NCI-H2107 treated with DMSO at 0.1 percent for 48 hours (cell line): ENCODE measurements at regions not wholly inside any gene's neighbourhood (a gene's known extent, or its start where the extent isn't known, plus 50 kb on each side); places are given as distances from the start of the nearest gene placed in this dataset.

ENCODE experiments used
- DNase-seq: peaks from one replicate; lab custom pipeline; 2025; ENCODE audit not compliant: unreplicated experiment; lab: John Stamatoyannopoulos, UW

DNA sequence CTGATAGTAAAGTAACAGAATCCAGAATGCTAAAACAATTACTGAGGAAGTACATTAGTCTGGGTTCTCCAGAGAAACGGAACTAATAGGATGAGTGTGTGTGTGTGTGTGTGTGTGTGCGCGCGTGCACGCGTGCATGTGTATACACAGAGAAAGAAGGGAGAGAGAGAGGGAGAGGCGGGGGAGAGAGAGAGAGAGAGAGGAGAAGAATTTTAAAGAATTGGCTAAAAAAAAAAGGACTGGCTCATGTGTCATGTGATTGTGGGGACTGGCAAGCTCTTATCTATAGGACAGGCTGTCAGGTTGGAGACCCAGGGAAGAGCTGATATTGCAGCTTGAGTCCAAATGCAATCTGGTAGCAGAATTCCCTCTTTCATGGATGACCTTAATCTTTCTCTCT, 976.2 kb upstream of the CDH2 start:
- no peak for DNase-seq

DNA sequence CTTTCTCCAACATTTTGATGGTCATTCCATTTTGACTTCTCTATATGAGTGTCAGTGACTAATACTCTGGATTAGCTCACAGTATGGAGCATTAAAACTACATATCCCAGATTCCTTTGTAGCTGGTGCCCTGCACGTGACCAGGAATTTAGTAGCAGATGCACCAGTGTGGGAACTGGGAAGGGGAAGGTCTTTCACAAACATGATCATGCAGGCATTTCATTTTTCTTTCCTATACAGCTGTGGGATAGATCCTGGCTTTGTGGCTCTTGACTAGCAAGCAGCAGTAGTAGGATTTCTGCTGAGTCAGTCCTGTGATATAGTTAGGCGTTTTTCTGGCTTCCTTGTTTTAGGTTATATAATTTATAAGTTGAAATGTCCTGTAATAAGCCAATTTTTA, 971.0 kb upstream of the CDH2 start:
- no peak for DNase-seq

DNA sequence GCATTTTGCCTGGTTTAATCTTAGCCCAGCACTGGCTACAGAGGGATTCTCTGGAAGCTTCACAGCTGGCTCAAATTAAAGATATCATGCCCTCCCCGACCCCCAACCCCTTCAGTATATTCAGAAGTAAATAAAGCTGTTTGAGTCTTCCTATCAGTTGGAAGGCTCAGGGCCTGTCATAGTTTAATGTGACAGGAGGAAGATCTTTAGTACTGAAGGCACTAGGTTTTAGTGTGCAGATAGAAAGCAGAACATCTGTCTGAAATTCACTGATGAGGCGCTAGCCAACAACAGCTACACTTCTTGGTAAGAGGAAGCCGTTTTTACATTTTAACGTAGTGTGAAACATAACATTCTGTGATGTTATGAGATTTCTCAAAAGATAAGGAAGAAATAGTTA, 969.1 kb upstream of the CDH2 start:
- no peak for DNase-seq

DNA sequence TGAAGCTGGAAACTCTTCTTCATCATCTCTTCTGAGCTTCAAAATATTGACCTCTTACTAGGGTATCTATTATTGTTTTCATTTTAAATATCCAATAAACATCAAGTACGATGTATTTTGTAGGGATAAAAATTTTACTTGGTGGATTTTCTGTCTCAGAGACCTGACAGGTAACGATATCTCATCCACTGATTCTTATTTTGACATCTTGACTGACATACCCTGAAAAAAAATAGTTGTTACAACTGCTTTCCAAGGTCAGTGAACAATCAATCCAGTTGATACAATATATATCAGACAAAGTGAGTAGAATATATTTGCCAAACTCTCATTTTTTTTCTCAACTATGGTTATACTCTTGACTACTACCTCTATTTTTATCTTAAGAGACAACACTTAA, 963.7 kb upstream of the CDH2 start:
- no peak for DNase-seq

DNA sequence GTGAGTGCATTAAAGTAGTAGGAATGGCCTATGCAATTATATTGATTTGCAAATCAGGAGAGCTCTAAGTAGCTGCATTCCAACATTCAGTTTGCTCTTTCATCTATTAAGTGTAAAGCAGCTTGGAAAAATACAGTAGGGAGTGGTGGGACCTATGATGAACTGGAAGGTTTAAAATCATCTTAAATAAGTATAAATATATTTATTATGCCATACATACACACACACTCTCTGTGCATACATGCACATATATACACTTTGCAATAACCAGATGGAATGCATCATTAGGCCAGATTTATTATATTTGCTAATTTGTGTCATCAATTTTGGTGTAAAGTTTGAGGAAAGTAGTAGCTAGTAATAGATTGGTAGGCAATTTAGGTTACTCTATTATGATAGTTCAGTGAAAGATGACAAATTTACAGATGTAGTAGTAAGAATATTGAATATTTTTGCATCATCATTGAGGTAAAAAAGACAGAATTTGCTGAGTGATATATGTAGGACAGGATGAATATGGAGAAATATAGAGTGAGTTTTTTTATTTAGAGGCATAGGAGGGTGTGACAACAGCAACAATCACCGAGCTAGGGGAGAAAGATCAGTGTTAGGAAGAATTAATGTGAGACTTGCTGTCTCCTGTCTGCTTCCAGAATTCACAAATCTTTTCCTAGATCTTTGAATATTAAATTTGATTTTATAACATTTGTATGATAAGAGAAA, 961.0 kb upstream of the CDH2 start:
- no peak for DNase-seq

DNA sequence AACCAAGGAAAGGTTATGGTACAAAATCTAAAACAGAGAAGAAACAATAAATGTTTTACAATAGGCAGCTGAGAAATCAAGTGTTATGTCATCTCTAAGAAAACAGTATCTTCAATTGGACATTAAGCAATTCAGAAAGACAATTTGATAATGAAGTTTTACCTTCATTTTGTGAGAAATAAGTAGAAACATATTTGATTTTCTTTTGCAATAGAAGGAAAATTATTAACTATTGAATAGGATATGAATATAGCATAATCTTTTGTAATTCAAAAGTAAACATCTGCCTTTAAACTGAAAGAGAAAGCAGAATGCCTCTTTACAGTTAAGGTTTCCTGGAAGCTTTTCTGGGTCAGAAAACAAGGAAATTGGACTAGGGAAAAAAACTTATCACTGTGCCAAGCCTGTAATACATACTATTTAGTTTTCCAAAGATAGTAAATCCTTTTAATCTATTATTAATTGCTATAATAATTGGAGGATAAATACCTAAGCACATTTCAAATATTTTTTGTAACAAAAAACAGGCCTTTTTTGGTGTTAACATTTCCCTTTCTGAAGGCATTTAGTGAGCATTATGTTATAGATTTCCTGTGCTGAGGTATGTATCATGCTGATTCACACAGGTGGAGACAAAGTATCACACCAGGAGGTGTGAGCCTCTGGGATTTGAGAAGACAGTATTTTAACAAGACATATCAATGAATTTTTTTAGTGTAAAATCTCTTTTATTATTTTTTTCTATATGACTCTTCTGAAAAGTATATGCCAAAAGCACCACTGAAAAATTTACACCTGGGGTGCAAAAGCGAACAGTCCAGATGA, 947.0 kb upstream of the CDH2 start:
- DNase-seq = no peak

DNA sequence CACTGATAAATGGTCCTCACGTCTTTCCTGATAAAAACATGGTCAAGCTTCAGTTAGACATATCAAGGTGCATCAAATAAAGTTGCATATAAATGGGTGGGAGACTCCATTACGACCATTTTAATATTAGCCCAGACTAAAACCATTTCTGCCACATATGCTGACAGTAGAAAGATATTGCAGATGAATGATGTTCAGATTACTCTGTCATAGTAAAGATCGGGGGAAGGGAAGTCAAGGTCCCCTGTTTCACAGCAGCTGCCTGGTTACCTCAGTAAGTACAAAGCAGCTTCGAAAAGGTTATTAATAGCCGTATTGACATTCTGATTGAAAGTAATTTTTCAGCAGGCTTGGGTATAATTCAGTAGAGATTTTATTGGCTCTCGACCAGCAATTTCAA, 927.7 kb upstream of the CDH2 start:
- no peak for DNase-seq

DNA sequence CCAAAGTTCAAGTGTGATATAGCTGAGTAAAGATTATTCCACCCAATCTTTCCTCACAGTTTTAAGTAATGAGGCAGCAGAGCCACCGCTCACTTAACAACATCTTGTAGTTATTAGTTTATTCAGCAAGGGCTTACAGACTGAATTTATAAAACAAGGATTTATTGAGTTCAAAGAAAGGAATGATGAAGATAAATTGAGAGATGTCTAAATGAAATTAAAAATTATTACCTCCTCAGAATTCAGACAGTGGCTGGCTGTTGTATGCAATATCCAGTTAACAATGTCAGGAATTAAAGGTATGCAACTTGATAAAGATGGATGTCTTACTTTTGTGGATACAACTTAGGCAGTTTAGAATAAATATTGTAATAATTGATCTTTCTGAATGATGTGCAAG, 927.3 kb upstream of the CDH2 start:
- no peak for DNase-seq

DNA sequence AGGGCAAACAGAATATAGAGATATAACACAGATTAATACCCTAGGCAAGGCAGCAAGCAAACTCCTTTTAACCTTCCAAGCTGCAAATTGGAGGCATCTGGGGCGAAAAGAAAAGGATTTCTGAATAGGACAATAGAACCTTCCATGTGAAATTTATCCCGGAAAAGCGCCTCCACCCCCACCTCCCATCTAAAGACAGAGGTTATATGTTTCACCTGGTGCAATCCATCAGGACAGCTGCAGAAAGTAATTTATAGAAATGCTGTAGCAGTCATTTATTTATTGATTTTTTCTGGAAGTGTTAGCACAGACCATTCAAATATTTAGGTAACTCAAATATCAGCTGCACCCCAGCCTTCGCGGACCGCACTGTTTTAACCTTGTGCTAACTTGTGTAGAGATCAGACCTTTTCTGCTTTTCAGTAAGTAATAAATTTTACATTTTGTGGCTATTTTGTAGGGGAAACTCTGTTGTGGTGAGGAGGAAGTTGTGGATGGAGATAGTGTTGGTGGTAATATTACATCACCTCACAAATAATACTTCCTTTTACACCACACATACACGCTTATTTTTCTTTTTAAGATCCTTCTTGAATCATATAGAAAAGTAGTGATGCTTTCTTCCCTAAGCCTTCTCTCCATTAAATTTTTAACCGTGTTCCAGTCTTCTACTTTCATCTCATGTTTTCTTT, 919.3 kb upstream of the CDH2 start:
- peak; percentile 64 for DNase-seq

DNA sequence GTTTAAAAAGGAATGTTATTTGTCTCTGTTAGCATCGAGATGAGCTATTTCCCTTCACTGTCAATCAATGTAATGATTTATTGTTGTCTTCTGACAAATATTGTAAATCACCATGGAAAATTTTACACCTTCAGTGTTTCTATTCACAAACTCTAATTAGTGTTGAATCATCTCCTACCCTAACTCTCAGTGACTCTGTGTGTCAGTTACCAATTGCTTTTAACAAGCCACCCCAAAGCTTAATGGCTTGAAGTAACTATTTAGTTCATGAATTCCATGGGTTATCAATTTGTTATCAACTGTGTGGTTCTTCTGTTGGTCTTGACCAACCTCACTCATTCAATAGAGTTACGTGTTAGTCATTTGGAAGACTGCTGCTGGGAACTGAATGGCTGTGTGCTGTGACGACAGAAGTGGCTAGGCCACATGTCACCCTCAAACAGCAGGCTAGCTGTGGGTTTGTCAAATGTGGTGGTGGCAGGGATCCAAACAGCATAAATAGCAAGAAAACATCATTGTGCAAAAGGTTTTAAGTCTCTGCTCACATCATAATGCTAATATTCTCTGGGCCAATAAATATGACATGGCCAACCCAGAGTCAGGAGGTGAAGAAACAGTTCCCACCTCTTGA, 910.8 kb upstream of the CDH2 start:
- DNase-seq = no peak

DNA sequence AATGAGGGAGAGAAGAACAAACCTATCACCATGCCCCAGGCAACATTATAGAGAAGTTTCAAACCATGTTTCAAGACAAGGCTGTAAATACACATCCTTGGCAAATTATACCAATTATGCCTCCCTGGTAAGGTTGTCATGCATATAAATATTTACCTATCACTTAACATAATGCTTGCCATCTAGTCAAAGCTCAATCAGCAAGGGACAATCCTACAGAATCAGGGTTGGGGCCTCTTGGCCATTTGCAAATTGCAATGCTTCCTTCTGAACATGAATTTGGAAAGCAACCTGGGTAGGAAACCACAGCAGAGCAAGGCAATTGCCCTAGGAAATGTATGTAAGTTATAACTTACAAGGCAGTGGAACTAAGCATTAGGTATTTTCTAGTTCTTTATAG, 907.2 kb upstream of the CDH2 start:
- DNase-seq = no peak

DNA sequence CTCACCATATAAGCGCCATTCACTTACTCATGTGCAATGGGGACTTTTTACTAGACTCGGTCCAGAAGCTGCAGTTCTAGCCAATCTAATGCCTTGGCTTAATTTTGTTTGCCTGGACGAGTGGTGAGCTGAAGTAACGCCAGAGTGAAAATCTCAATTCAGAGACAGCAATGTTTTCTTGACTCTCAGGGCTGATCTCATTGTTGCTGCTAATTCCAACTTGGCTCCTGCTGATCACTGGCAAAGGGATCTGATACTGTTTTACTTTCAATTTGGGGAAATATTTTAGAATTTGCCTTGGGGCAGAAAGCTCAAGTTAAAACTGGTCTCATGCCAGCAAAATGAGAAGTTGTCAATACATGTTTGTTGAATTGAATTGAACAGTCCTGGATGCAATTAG, 906.6 kb upstream of the CDH2 start:
- DNase-seq = no peak

DNA sequence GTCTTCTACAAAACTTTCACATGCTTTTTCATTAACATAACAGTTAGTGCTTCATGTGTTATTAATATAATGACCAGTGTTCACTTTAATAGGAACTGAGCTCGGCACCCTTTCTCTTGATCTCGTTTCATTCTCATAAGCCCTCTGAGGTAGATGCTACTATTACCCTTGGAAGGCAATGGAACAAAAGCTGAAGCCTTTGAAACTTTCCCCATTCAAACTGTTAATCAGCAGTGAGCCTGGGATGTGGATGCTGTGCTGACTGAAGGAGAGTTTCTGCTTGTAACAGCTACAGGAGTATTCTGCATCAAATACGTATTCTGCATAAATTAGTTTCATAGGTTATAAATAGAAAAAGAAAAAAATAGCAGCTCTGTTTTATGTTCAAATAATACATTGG, 904.0 kb upstream of the CDH2 start:
- no peak for DNase-seq

DNA sequence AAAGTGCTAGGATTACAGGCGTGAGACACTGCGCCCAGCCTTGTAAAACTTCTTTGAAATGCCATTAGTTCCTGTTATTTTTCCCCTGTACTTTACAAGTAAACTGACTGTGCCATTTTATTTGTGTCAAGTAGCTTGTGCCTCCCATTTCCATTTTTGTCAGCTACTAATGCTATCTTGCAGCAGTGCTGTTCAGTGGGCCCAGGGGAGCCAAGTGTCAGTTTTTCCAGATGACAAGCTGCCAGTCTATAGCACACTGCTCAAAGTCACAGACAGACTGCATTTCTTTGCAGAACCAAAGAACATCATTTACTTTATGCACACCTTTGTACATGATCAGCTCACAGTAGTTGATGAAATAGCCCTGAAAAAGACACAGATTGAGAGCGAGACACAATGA, 901.3 kb upstream of the CDH2 start:
- DNase-seq = no peak

DNA sequence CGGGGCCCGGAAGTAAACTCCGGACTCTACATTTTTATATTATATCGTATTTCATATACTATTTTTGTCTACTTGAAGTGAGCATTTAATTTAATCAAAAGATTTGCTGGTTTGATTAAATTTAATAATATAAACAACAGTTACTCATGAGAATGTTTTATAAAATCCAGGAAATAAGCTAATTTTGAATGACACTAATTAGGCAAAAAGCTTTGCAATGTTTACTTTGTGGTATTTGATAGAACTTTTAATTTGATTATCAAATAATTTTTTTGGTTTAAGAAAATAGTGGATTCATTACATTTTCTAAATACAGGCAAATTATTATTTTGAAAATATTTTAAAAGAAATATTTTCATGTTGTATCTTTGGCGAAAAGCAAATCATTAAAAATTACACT, 900.4 kb upstream of the CDH2 start:
- no peak for DNase-seq

DNA sequence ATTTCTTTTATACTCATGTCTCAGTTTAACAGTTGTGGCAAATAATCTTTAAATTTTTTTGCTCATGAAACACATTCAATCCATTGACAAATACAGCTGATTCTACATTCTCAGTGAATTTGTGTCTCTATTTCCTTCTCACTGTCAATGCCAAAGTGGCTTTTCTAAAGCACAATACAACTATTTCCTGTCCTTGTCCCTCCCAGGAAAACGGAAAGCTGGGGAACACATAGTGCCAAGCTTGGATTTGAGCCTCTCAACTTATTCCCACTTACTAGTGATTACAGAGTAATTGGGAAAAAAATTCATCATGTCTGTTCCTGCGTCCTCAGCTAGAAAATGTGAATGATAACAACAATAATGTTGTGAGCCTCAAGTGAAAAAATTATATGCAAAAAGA, 899.7 kb upstream of the CDH2 start:
- no peak for DNase-seq

DNA sequence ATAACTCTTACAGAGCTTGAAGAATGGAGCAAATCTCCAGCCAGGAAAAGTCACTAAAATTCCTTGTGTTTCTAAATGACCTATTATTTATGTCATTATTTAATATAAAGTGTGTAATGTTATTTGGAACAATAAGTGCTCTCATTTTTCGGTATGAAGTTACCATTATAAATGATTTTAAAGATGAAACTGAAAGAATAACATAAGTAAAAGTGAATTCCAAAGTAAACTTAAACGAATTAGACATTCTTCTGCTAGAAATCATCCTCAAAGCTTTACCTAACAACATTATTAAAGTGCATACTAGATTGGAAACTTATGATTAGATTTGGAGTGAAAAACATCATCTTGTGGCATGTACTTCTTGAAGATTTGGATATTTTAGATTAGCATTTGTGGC, 897.2 kb upstream of the CDH2 start:
- DNase-seq = no peak

DNA sequence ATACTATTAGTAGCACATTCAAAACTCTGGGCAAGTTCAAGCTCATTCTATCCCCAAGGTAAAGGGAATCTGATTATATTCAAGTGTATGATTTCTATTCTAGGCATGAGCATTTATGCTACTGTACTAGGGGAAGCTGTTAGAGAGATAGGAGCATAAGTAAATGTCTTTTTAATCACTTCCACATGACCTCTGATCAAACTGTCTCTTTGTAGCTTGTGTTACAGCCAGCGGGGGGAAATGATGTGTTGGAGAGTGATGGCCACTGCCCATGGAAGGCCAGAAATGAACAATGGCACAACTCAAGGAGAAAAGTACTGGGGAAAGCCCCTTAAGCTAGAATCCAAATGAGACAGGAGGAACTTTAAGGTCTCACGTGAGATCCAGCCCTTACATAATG, 894.9 kb upstream of the CDH2 start:
- DNase-seq = no peak

DNA sequence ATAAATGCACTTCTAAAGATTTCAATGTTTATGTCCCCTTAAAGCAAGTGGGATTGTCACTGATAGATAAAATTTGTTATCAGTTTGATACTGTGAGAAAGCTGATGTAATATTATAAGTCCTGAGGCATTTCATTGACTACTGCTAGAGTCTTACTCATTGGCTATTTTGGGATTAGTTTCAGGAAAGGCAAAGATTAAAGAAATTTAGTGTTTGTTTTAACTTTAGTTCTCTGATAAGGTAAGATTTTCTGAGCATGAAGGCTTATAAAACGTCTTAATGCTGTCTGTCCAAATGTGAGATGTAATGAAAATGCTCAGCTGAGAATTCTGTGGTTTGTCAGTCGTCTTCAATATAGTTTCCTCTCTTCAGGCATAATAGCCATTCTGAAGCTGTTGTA, 886.4 kb upstream of the CDH2 start:
- DNase-seq = no peak

DNA sequence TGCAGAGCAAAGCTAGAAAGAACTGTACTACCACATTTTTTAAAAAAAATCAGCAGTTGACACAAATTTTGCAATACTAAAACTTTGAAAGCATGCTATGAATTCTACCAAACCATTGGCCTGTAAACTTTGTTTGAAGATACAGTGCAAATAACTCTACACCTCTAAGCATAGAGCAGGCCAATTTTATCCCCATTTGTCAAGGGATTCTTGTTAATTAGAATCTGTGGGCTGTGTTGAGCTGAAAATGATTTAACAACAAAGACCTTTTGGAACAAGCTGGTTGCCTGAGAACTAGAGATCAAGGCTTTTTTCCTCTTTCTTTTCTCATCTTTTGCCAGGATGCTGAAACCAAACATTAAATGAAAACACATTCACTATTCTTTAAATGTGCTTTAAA, 886.0 kb upstream of the CDH2 start:
- no peak for DNase-seq

DNA sequence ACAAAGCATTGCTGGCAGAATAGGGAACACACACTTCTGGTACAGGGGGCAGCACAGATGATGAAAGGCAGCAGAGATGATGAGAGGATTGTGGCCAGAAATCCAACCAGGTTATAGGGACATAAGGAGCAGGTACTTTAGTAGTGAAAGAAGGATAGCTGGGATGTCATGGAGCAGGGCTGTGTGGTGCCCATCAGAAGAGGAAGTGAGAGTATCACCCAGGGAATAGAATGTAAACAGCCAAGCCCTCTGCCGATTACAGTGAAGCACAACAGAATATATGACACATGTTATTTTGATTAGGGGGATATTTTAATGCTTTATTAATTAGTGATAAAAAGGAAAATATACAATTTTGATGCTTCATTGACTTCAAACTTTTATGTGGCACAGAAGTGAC, 883.4 kb upstream of the CDH2 start:
- DNase-seq = no peak

DNA sequence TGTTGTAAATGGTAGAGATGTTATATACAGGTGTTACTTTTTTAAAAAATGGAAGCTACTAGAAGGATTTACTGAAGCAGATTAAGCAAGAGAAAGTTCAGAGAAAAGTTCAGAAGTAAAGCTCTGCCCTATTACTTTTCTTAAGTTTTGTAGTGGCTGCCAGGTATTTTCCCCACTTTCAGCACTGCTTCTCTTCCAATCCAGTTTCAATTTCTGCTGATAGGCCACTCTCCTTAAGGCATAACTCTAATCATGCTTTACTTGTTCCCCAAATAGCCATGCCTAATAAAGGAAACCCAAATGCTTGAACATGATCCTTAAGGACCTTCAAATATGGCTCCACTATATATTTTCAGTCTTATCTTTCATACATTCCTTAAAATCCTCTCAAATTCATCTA, 880.8 kb upstream of the CDH2 start:
- DNase-seq = no peak
